ENCODE measurements at regions not wholly inside any gene's neighbourhood (a gene's known extent, or its start where the extent isn't known, plus 50 kb on each side); places are given as distances from the start of the nearest gene placed in this dataset.

DNA sequence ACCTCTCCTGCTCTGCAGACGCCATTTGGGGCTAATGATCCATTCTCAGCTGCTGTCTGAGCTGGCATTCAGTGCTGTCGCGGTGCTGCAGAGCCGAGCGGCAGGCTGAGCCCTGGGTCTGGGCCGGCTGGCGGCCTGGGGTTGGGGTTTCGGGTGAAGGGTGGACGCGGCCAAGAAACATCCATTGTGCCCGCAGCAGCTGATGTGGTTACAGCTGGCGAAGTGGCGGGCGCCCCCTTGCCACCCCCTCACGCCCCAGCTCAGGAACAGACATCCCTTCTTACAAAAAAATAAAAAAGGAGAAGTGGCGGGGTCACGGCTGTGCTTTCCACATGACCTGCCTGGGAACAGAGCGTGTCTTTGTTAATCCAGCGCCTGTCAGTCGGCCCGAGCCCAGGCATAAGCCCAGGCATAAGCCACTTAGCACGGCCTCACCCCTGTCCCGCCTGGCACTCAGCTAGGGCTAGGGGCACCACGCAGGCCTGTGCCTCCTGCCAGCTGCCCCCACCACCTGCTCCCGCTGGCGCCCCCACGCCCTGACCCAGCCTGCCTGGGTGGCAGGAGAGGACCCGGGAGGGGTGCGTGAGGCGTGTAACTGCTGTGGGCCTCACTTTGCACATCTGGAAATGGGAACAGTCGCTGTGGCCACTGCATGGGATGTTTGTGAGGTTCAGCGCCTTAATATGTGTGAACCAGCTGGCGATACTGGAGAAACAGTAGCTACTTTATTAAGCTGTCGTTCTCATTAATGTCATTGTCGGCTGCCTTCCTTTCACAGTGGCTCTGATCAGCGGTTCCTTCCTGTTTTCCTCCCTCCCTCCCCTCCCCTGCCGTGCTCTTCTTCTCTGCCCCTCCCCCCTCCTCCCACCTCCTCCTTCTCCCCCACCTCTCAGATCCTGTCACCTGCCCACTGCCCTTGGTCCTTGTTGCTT lies 197.7 kb upstream of the CIBAR2 start:
- no peak for DNase-seq (ENCODE audit: low read depth in 2 of 2)

GRCh38 chr16:85310868-85311585 lies 198.8 kb upstream of the CIBAR2 start:
- DNase-seq (ENCODE audit: low read depth in 2 of 2) = no peak

DNA sequence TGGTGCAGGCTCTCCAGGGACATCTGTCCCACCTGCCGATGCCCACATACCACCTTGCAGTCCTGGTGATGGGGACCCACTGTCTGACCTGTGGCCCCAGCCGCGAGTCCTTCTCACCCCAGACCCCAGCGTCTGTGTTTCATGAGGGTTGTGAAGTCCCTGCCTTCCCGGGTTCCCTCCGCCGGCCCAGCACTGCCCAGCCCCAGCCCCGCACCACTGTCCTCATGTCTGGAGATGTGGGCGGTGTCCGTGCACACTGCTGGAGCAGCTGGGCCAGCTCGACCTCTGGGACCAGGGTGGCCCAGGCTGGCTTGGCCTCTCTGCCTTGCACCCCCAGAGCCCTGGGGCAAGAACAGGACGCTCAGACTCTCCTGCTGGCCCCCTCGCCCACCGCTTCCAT lies 199.5 kb upstream of the CIBAR2 start:
- no peak for DNase-seq (ENCODE audit: low read depth in 2 of 2)

GRCh38 chr16:85312174-85312573 lies 199.9 kb upstream of the CIBAR2 start:
- no peak for DNase-seq (ENCODE audit: low read depth in 2 of 2)

DNA sequence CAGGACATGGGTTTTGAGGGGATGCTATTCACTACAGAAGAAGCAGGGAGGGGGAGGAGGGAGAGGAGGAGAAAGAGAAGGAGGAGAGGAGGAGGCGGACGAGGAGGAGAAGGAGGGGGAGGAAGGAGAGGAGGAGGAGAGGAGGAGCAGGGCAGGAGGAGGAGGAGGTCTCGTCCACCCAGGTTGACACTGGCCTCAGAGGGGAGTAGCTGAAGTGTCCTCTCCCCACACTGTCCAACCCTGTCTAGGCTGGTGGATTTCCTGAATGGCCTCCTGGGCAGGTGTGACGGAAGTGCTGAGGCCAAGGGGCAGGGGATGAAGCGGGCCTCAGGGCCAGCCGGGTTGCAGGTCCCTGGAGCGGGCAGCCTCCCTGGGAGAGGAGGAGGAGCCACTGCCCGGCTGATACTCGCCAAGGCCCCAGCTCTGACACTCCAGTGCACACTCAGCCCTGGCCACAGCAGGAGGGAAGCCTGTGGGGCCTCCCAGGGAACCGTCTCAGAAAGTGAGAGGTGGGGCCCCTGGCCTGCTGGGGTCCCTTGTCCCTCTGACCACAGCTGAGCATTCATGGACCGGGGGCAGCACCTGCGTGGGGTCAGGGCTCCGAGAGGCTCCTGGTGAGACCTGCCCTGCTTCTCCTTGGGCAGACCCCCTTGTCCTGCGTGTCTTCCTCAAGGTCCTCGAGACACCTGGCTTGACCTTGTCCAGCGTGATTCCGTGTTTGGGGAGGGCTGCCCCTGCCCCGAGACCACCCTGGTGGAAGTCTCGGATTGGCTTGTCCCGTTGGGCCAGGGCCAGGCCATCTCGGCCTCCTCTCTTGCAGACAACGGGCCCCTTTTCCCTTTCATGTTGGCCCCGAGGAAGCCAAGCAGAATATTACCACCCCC lies 200.6 kb upstream of the CIBAR2 start:
- no peak for DNase-seq (ENCODE audit: low read depth in 2 of 2)

DNA sequence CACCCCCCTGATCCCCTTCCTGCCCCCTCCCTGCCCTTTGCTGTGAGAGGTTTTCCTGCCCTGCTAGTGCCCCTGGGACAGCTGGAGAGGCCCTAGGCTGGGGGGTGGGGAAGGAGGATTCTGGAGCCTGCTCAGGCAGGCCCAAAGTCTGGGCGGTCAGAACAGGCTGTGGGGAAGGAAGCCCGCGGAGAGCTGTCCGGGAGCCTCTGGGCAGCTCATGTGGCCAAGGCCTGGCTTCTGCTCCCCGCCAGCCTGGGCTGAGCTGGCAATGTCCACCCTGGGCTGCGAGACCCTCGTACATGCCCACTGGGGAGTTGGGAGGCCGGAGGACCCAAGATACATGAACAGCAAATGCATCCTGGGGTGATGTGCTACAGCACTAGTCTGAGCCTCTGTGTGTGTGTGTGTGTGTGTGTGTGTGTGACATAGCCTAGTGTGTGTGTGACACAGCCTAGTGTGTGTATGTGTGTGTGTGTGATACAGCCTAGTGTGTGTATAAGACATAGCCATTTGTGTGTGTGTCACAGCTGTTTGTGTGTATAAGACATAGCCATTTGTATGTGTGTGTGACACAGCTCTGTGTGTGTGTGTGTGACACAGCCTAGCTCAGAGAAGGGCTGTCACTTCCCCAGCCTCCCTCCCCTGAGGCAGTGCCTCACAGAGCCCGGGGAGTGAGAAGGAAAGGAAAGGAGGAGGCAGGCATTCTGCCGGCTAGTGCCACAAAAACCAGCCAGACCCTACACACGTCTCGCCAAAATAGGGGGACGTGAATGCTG lies 201.4 kb upstream of the CIBAR2 start:
- no peak for DNase-seq (ENCODE audit: low read depth in 2 of 2)

DNA sequence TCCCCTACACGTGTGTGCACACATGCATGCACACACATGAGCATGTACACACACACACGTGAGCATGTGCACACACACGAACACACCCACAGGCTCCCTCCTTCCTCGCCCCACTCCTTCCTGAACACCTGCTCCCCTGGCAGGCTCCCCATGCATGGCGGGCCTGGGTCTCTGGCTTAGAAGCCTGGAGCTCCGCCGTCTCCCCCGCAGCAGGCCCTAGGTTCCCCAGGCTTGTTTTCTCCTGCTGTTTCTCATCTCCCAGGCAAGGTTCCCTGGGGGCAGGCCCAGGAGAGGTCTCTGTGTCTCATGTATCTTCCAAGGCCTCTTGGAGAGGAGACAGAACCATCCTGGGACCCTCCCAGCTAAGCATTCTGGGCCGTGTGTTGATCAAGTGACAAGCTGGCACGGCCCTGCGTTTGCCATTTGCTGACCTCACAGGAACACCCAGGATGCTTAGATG lies 202.3 kb upstream of the CIBAR2 start:
- no peak for DNase-seq (ENCODE audit: low read depth in 2 of 2)

DNA sequence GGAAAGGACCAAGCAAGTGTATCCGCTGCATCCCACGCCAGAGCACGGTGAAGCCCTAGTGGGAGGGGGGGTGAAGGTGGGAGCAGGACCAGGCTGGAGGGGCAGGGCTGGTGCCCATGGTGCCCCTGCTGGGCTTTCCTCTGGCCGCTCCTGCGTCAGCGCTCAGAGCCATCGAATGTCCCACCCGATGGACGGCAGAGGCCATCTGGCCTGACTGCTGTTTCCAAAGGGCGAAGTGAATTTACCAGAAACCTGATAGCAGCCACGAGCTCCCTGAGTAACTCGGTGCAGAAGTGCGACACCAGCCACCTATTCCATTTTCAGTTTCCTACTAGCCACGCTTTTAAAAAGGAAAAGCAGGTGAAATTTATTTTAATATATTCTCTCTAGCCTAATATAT lies 203.6 kb upstream of the CIBAR2 start:
- DNase-seq (ENCODE audit: low read depth in 2 of 2) = no peak

DNA sequence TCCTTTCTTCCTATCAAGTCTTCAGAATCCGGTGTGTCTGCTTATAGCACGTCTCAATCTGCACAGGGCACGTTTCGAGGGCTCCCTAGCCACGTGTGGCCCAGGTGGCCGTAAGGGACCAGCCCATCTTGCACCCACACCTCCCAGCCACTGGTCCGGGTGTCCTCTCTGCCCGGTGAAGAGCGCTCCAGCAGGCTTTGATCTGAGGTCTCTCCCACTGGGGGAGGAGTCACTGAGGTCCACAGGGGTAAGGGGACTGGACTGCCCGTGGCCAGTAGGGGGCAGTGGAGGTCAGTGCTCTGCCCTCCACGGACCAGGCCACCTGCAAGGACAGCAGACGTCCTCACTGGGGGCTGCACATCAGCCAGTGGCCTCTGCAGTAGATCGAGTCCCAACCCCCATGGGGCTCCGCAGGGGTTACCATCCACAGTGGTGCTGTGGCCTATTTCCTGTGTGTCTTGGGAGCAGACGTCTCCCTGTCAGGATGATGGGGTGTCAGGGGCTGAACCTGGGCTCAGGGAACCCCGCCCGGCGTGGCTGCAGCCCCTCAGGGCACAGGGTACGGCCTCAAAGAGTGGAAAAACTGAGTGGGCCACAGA lies 204.1 kb upstream of the CIBAR2 start:
- no peak for DNase-seq (ENCODE audit: low read depth in 2 of 2)

DNA sequence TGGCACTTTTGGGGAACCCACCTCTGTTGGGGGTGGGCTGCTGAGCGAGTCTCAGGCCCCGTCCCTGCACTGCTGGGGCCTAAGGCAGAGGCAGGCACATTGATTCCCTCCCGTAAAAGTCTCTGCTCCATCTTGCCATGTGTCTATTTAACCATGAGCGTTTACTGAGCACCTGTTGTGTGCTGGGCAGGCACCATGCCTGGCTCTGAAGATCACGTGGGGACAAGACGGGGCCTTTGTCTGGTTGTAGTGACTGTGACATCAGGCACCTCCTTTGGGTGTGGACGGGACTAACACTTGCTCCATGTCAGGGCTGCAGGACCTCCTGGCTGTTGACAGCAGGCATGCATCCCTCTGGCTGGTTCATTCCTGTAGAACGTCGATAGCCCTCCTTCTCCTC lies 204.7 kb upstream of the CIBAR2 start:
- DNase-seq (ENCODE audit: low read depth in 2 of 2) = no peak

- no peak for DNase-seq (ENCODE audit: low read depth in 2 of 2)
Observed at GRCh38 chr16:85317704-85318103, 205.4 kb upstream of the CIBAR2 start.

DNA sequence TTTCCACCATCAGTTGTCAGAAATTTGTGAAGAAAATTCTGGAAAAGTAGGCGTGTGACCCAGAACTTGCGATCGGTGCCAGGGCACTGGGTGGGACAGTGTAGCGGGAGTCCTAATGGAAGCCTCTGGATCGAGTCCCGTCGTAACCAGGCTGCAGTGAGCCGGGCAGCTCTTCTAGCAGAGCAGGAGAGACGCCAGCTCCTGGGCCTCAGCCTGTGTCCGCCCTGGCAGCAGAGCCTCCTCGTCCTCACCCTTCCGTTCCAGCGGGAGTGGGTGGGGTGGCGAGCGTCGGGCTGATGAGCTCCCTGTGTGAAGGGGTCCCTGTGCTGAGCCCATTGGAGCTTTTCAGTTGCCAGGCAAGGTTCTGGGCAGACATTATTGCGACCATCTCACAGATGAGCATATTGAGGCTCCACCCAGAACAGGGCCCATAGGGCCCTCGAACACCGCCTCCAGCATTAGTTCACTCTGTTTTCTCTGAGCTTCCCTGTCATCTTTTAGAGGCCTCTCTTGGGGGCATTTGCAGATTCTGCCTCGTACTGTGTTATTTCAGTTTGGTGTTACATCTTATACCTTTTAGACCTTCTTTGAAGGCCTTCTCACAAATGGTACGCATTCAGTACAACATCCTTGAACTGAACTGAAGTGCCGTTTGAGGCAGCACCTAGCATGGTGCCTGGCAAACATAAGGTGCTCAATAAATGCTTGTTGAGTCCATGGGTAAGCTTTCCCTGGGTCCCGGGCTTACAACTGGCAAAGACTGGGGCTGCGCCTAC lies 207.1 kb upstream of the CIBAR2 start:
- DNase-seq (ENCODE audit: low read depth in 2 of 2) = no peak

- no peak for DNase-seq (ENCODE audit: low read depth in 2 of 2)
Observed at GRCh38 chr16:85319984-85320440, 207.7 kb upstream of the CIBAR2 start.

GRCh38 chr16:85320677-85321385 lies 208.6 kb upstream of the CIBAR2 start:
- no peak for DNase-seq (ENCODE audit: low read depth in 2 of 2)

- no peak for DNase-seq (ENCODE audit: low read depth in 2 of 2)
Observed at GRCh38 chr16:85321509-85322271, 209.4 kb upstream of the CIBAR2 start.

DNA sequence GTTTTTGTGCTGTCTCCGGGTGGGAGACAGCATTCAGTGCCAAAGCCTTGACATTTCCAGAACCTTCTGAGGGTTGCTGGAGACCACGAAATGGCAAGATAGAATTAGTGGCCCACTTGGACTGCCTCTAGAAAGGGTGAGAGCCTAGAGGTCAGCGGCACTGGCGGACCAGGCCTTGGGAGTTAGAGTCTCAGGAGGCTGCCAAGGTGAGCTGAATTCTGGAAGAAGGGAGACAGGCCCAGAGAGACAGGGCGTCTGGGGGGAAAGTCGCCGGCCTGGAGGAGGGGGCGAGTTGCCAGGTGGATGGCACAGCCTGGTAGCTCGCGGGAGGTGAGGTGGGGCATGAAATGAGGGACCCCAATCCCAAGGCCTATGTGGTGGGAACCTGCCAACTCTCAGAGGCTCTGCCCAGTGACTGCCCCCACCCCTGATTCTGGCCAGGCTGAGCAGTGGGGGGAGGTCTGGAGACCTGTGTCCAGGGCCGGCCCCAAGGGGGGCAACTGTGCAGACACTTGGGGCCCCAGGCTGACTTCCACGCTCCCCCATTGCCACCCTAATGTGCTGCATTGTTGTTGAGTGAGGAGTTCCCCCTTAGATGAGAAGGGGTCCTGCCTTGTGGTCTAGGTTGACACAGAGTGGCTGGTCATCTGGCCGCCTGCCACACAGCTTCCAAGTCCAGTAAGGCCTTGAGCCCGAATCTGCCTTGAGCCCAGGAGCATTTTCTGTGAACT lies 211.1 kb upstream of the CIBAR2 start:
- no peak for DNase-seq (ENCODE audit: low read depth in 2 of 2)

DNA sequence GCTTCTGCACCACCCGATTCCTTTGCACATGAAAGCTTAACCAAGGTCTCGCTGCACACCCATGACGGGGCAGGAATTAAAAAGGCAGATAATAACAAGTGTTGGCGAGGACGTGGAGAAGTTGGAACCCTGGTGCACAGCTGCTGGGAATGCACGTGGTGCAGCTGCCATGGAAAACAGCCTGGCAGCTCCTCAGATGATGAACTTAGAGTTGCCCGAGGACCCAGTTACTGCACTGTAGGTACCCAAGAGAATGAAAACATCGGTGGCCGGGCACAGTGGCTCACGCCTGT lies 211.6 kb upstream of the CIBAR2 start:
- DNase-seq (ENCODE audit: low read depth in 2 of 2) = no peak

DNA sequence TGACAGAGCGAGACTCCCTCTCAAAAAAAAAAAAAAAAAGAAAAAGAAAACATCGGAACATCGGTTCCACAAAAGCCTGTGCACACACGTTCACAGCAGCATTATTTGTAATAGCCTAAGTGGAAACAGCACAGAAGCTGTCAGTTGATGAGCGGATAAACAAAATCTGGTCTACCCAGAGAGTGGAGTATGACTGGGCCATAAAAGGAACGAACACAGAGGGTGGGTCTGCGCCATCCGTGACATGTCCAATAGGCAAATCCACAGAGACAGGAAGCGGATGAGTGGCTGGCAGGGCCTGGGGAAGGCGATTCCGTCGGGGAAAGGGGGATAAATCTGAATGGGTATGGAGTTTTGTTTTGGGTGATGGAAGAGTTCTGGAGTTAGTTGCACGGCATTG lies 212.2 kb upstream of the CIBAR2 start:
- DNase-seq (ENCODE audit: low read depth in 2 of 2) = no peak

All from fibroblast of skin of left quadriceps (primary cell).